ENCODE measurements at regions not wholly inside any gene's neighbourhood (a gene's known extent, or its start where the extent isn't known, plus 50 kb on each side); places are given as distances from the start of the nearest gene placed in this dataset.

DNA sequence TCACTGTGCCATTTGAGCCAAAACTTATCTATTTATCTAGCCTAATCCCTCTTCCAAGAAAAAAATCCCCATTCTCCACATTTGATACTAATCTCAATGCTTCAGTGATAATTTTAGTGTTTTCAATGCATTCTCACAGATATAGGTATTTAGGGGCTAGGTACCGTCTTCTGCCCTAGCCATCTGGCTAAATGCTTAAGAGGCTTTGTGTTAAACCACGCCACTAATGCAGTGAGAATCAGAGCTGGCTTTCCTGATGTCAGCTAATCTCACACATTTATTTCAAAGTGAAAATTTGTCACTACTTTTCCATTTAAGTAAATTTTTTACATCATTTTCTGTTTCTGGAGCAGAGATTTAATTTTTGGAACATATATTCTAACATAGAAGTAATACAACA is 479.7 kb downstream of the MAN2A1 start:
- no peak for DNase-seq (ENCODE audit: low read depth)
- no peak overlapping the region for H3K4me3 ChIP-seq (ENCODE audit: low read depth, low read length)

DNA sequence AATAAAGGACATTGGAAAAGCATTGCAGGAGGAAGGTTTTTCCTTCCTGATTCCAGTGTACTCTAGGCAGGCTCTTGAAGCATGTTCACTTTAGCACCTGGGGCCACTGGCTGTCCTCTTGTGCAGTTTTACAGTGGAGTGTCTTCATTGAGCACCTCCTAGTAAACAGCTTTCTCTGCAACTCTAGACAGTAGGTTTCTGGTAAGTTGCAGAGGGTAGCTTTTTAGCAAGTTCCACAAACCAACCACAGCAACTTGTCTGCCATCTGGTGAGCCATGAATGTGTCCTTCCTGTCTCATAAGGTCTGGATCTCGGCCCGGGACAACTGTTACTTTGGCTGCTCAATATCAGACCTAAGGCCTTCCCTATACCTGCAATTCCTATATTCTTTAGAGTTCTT is 488.0 kb downstream of the MAN2A1 start:
- H3K4me3 ChIP-seq (ENCODE audit: low read depth, low read length): no peak overlapping the region
- DNase-seq (ENCODE audit: low read depth): no peak

DNA sequence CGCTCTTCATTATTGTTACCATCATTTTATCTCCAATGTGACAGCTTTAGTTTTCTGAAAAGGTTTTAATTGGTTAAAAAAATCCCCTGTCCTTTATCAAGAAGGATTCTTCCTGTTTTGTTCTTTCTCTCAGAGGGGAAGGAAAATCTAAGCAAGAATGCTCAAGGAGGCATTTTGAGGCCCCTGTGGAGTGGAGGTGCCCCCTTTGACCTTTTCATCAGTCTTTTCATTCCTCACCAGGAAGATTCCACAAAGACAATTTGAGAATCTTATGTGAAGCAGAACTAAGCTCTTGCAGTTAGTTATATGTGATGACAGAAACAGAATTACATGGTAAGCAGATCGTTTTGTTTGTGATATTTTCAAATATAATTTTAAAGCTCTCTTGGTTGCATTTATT is 489.6 kb downstream of the MAN2A1 start:
- no peak for DNase-seq (ENCODE audit: low read depth)
- H3K4me3 ChIP-seq (ENCODE audit: low read depth, low read length): no peak overlapping the region

DNA sequence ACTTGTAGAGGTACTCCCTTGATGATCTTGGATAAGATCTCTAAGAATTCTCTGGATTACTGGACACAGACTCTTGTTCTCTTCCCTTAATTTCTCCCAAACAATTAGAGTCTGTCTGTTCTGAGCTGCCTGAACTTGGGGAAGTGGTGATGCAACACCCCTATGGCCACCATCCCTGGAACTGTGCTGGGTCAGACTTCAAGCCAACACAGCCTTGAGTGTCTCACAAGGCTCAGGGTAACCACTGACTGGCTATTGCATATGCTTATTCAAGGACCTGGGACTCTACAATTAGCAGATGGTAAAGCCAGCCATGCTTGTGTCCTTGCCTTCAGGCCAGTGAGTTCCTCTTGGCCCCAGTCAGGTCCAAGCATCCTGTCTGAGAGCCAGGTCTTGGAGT is 504.5 kb downstream of the MAN2A1 start:
- no peak for DNase-seq (ENCODE audit: low read depth)
- H3K4me3 ChIP-seq (ENCODE audit: low read depth, low read length): no peak overlapping the region

- DNase-seq (ENCODE audit: low read depth): no peak
- no peak overlapping the region for H3K4me3 ChIP-seq (ENCODE audit: low read depth, low read length)
Observed at GRCh38 chr5:110195288-110195687, 505.6 kb downstream of the MAN2A1 start.

DNA sequence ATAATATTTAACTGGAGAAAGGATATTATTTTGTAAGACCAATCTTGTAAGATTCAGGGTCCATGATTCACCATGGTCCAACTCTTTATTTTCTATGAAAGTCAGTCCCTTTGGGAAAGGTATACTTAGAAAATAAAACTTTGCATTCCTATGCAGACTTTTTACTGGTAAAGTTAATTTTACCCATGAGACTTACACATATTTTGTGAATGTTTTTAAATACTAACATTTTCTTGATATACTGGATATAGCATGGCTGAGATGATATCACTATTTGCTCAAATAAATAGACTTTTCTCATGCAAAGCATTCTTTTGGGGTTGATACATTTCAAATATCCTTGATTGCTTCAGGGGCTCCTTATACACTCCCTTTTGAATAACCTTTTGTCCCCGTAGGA is 512.1 kb downstream of the MAN2A1 start:
- no peak overlapping the region for H3K4me3 ChIP-seq (ENCODE audit: low read depth, low read length)
- DNase-seq (ENCODE audit: low read depth): no peak

DNA sequence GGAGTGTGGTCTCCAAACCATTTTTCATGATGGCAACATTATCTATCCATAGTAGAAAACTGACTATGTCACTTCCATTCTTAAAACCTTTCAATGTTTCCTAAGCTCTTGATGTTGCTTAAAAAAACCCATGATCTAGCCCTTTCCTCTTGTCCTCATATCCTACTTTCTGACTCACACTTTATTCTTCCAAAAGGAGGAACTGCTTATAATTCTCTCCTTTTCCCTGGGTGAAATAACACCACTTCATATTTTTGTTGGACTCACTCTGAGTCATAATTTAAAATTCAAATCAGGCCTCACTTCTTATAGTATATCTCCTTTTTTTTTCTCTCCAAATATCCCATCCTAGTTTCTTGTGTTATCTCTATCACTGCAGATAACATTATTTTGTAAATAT is 513.9 kb downstream of the MAN2A1 start:
- DNase-seq (ENCODE audit: low read depth): no peak
- no peak overlapping the region for H3K4me3 ChIP-seq (ENCODE audit: low read depth, low read length)

DNA sequence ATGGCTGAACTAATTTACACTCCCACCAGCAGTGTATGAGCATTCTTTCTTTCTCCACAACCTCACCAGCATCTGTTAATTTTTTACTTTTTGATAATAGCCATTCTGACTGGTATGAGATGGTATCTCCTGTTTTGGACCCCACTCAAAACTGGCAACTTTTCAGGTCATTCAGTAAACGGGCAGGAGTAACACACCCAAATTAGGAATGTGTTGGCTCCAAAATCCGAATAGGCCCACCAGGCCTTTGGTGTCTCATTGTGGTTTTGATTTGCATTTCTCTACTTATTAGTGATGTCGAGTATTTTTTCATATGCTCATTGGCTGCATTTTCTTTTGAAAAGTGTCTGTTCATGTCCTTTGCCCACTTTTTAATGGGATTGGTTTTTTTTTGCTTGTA is 517.1 kb downstream of the TMEM232 start:
- no peak for DNase-seq (ENCODE audit: low read depth)
- H3K4me3 ChIP-seq (ENCODE audit: low read depth, low read length): no peak overlapping the region

DNA sequence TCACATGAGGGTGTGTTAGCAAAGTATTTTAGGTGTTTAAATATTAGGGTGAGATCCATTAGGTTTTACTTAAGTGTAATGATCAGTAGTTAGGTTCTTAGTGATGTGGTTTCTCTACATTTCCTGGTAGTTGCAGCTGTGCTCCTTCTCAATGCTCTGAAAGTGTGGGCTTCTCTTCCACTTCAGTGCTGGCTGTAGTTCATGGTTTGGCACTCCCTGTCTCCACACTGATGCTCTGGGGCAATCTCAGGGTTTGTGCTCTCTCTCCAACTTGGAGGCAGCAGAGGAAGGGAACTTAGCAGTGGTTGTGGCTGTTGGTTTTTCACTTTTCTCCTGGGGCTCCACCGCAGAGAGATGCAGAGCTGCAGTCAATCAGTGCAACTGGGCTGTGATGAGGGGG is 507.5 kb downstream of the TMEM232 start:
- H3K4me3 ChIP-seq (ENCODE audit: low read depth, low read length): no peak overlapping the region
- no peak for DNase-seq (ENCODE audit: low read depth)

DNA sequence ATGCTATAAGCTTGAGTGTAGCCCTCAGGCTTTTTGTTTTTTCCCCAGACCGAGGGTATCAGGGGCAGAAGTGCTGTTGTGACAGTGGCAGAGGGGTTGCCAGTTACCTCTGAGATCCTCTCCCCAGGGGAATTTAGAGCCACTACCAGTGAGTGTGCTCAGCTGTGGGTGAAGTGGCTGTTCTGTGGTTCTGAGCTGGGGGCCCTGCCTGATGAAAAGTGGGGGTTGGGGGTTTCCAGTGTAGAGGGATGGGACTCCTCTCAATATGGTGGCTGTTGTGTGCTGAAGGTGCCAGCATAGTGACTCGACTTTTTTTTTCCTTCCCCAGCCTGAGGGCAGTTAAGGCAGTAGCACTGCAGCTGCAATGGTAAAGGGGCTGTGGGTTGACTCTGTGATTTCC is 506.7 kb downstream of the TMEM232 start:
- no peak for DNase-seq (ENCODE audit: low read depth)

GRCh38 chr5:110221036-110221435 is 505.4 kb downstream of the TMEM232 start:
- no peak for DNase-seq (ENCODE audit: low read depth)
- H3K4me3 ChIP-seq (ENCODE audit: low read depth, low read length): no peak overlapping the region

More for the DNA sequence above, 506.7 kb downstream of the TMEM232 start:
- no peak overlapping the region for H3K4me3 ChIP-seq (ENCODE audit: low read depth, low read length)

DNA sequence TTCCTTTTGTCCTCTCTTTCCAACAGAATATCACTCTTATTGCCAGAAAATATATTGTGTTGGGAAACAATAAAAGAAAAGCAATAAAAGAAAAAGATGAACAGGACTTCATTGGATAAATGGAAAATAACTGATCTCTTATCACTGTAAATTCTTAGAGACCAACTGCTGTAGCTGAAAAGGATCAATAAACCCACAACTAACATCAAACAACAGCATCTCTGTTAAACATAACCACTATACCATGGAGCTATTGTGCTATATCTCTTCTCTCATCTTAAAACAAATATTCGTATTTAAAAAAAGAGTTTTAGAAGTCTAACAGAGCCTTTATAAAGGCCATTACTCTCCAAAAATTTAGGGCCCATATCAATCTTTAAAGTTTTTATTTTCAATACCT is 502.4 kb downstream of the TMEM232 start:
- DNase-seq (ENCODE audit: low read depth): no peak

GRCh38 chr5:110225949-110226348 is 500.5 kb downstream of the TMEM232 start:
- DNase-seq (ENCODE audit: low read depth): no peak
- H3K4me3 ChIP-seq (ENCODE audit: low read depth, low read length): no peak overlapping the region

More for the DNA sequence above, 502.4 kb downstream of the TMEM232 start:
- H3K4me3 ChIP-seq (ENCODE audit: low read depth, low read length): no peak overlapping the region

GRCh38 chr5:110239786-110240185 is 486.7 kb downstream of the TMEM232 start:
- no peak overlapping the region for H3K4me3 ChIP-seq (ENCODE audit: low read depth, low read length)
- no peak for DNase-seq (ENCODE audit: low read depth)

- no peak for DNase-seq (ENCODE audit: low read depth)
- H3K4me3 ChIP-seq (ENCODE audit: low read depth, low read length): no peak overlapping the region
Observed at GRCh38 chr5:110242950-110243349, 483.5 kb downstream of the TMEM232 start.

GRCh38 chr5:110248921-110249320 is 477.6 kb downstream of the TMEM232 start:
- H3K4me3 ChIP-seq (ENCODE audit: low read depth, low read length): no peak overlapping the region
- no peak for DNase-seq (ENCODE audit: low read depth)

DNA sequence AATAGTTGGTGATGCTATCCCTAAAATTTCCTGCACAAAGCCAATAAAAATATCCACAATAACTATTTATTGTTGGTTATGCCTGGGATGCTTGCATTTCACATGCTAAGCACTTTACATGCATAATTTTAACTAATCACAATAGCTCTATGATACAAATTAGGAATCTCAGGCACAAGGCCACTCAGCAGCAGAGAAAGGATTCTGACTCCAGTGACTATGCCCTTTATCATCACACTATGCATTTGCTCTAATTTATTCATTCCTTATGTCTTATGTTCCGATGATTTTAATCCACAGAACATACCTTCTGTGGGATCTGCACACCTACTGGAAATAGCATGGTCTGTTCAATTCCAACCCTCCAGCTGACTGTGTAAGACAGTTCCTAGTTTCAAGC is 476.1 kb downstream of the TMEM232 start:
- no peak overlapping the region for H3K4me3 ChIP-seq (ENCODE audit: low read depth, low read length)
- DNase-seq (ENCODE audit: low read depth): no peak

- no peak overlapping the region for H3K4me3 ChIP-seq (ENCODE audit: low read depth, low read length)
- no peak for DNase-seq (ENCODE audit: low read depth)
Observed at GRCh38 chr5:110250755-110251154, 475.7 kb downstream of the TMEM232 start.

- H3K4me3 ChIP-seq (ENCODE audit: low read depth, low read length): no peak overlapping the region
- DNase-seq (ENCODE audit: low read depth): no peak
Observed at GRCh38 chr5:110251366-110251765, 475.1 kb downstream of the TMEM232 start.

GRCh38 chr5:110255194-110255593 is 471.3 kb downstream of the TMEM232 start:
- DNase-seq (ENCODE audit: low read depth): no peak
- H3K4me3 ChIP-seq (ENCODE audit: low read depth, low read length): no peak overlapping the region

DNA sequence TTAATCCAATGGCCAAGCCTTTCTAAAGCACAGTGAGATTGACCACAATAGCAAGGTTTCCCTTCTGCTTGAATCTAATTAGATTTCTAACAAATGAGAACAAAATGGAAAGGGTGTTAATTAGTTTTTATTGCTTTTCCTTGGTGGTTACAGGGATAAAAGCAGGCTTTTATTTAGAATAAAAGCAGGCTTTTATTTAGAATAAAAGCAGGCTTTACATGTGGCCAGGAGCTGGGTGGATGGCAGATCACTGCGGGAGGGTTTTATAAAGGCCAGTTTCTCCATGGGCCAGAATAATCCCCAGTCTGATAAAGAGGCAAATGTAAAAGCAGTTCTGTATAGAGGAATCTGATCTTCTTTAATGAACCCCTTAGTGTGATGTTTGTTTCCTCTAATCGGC is 470.2 kb downstream of the TMEM232 start:
- H3K4me3 ChIP-seq (ENCODE audit: low read depth, low read length): no peak overlapping the region
- DNase-seq (ENCODE audit: low read depth): no peak

- H3K4me3 ChIP-seq (ENCODE audit: low read depth, low read length): no peak overlapping the region
- DNase-seq (ENCODE audit: low read depth): no peak
Observed at GRCh38 chr5:110257971-110258370, 468.5 kb downstream of the TMEM232 start.
